HG02884 (cell line): ENCODE measurements at regions not wholly inside any gene's neighbourhood (a gene's known extent, or its start where the extent isn't known, plus 50 kb on each side); places are given as distances from the start of the nearest gene placed in this dataset.

Experiments
- ATAC-seq: cut with Tn5 transposase; IDR thresholded peaks from one replicate; pipeline ENCODE4 v1.9.1; 2021; ENCODE audit warnings: mild to moderate bottlenecking, moderate library complexity; ENCODE audit not compliant: unreplicated experiment

DNA sequence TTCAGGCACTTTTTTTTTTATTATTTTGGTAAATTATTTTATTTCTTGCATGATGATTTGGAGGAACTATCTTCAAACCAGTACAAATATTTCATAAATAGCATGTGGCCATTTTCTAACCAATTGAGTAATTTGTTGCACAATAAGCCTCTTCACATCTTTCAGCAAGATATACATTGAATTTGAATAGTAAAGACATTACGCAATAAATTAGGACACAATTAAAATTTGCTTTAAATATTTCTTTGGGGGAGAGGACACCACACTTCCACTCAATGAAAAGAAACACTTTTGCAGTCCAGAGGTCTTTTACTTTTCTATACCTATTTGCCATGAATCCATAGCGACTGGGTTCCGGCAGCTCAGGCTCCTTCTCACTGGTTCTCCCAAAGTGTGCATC, 762.6 kb upstream of the GOLIM4 start:
- ATAC-seq, result no peak

DNA sequence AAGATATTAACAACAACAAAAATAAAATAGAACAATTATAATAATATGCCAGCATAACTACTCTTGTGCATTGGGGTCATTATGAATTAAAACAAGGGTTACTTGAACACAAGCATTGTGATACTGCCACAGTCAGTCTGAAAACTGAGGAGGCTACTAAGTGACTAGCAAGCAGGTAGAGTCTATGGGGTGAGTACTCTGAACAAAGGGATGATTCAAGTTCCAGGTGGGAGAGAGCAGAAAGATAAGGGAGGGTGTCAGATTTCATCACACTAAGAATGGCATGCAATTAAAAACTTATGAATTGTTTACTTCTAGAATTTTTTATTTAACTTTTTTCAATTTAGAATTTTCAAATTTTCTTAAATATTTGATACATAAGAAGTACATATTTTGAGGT, 754.4 kb upstream of the GOLIM4 start:
- no peak for ATAC-seq

DNA sequence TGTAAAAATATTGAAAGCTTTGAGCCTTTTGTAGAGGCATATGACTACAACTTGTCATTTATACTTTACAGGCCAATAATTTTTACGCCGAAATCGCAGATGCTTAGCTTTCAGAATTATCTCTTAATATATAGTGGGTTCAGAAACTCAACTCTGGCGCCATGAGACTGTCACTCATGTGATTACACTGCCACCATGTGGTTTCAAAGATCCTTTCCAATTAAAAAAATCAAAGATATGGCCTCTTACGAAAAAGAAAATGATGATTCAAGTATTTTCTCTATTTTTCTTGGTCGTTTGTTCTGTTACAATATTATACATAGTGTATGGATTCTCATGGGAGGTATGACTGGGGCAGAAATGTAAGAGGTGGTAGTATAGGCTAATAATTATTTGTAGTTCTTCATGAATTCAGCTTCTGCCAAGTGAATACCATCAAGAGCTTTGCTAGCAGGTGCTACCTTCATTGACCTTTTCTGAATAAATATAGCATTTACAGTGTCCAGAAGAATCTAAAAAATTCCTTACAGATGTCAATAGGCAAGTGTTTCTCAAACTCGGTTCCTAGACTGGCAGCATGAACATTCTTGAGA, 751.7 kb upstream of the GOLIM4 start:
- ATAC-seq, result peak; percentile 68

DNA sequence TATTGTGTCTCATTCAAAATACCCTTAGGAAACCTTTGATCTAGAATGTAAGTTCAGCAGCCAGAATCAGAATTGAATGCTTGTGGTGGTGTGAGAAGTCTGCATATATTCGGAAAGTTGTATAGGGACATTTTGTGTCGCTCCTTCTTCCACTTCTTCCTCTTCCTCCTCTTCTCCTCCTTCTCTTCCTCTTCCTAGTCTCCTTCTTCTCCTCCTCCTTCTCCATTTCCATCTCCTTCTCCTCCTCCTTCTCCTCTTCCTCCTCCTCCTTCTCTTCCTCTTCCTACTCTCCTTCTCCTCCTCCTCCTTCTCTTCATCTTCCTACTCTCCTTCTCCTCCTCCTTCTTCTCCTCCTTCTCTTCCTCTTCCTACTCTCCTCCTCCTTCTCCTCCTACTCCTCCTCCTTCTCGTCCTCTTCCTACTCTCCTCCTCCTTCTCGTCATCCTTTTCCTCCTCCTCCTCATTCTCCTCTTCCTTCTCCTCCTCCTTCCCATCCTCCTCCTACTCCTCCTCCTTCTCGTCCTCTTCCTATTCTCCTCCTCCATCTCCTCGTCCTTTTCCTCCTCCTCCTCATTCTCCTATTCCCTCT, 749.3 kb upstream of the GOLIM4 start:
- ATAC-seq, result no peak

DNA sequence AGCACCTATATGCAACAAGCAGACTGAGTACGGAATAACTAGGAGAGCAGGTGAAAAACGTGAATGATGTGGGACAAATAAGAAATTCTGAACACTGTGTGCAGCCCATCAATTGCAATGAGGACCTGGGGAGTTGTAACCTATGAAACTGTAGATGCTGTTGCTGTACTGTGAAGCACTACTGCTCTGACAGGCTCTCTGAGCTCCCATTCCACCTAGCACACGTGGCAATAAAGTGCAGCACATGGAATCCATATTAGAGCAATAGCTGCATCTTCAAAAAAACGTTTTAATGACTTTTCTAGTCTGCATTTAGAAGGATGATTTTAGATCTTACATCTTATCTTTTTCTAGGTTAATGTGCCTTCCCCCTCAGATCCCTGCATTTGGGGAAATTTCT, 748.7 kb upstream of the GOLIM4 start:
- no peak for ATAC-seq

DNA sequence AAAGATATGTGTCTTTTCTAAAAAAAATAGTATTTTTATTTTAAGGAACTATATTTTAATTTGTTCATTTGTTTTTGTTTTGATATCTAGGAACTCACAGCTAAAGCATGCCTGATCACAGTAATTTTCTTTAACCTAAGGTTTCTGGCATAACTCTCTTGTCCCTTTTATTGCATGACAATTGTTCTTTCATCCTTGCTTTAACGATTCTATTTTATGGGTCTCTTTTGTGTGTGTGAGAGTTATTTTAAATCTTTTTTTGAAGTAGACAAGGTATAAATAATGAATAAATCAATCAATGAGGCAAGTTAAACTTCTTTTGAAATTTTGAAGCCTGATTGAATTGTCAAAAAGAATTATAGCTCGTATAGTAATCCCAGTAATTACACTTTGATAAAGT, 747.8 kb upstream of the GOLIM4 start:
- no peak for ATAC-seq

DNA sequence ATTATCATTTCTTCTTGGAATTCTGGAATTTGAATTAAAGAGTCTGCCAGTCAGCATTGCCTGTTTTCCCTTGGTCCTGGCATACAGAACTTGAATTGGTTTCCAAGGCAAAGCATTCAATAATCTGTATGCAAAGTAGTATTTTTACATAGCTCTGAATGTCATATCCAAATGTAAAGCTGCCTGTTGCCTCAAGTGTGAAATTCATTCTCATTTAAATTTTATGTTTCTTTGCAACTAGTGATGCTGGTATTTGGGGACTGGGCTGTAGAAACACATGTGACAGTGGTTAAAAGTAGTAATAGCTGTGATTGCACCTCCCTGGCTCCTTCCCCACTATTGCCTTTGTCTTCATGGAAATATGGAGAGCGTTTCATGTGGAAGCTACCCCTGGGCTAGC, 743.9 kb upstream of the GOLIM4 start:
- no peak for ATAC-seq

DNA sequence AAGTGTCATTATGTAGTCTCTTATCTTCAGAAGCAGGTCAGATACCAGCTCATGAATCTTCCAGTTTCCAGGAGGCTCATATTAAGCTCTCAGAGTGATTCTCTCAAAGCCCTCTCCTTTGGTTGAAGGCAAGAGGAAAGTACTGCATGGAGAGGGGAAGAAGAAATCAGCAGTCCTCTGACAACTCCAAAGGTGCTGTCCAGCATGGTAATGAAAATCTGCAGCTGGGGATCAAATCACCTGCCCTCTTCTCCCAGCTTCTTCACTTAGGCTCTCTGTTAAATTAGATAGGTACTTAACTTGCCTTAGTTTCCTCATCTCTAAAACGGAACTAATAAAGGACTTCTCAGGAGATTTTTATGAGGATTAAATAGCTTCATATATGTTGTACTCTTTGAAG, 738.8 kb upstream of the GOLIM4 start:
- ATAC-seq, result no peak

DNA sequence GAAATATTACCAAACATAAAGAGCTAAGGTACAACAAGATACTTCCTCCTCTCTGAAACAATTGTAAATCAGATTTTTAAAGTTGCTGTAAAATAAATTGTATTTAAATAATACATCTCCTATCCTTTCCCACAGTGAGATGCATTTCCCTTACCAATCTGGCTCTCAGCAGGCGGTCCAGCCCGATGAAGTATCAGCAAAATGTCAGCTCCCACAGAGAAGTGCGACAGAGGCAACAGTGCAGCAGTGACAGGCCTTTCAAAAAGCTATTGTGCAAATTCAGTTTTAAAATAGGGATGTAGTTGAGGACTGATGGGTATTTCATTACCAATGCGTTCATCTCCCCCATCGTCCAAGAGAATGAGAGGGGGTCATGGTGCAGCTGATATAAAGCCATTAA, 733.2 kb upstream of the GOLIM4 start:
- no peak for ATAC-seq

DNA sequence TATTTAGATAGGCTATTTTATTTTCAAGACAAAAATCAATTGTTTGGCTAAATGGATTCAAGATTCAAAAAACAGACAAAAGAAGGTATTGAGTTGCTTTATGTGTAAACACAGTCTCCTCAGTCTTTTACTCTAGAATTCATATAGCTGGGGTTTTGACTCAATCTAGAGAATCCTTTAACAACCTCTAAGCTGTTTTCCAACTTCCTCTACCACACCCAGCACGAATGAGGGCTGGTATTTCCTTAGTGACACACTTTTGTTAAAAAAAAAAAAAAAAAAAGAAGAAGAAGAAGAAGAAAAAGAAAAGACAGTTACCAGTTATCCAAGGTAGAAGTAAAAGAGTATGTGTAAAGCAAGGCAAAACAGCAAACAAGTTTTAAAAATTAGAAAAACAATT, 732.8 kb upstream of the GOLIM4 start:
- no peak for ATAC-seq

DNA sequence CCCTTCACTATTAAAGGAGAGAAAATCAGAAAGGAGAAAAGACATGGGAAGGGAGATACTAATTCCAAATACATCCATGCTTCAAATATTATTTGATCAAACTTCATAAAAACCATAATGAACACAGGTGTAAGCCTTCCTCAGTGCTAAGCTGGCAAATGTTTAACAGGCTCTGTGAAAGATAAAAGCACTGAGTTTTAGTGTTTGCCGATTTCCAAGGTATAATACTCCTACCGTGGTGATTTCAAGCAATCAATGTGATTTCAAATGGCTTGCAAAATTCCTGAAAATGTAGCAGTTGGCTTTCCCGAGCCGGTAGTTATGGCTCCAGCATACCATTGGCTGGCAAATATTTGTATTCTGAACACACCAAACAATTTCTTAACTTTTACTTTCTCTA, 732.3 kb upstream of the GOLIM4 start:
- ATAC-seq, result no peak

DNA sequence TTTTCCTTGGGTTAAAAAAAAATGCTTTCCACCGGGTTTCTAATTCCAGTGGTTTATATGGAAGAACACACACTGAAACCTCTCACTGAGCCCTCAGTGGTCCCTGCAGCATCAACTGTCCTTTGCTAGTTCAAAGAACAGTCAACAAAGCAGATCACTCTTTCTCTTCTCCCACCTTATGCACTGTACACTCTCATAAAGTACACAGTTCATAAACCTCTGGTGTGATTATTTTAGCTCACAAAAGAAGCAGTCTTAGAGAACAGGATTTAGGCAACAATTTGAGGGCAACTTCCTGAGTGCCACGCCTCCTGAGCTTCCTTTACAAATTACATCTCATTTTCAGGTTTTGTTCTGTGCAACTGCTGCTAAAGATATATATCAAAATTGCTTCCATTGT, 728.4 kb upstream of the GOLIM4 start:
- no peak for ATAC-seq

DNA sequence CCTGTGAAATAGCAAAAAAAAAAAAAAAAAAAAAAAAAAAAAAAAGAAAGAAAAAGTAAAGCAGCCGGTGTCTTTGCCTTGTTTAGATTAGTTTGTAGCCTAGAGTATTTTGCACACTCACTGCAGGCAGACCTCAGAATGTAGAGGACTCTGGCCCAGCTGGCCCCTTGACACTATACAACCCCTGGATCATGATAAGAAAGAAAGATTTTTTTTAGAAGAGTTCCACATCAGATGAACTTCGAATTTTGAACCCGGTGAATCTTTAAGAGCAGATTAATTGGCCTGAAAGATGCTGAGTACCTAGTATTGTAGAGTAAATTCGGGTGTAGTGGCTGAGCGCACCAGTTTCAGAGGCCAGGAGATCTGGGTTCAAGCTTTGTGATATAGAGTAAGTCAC, 727.7 kb upstream of the GOLIM4 start:
- ATAC-seq, result no peak

DNA sequence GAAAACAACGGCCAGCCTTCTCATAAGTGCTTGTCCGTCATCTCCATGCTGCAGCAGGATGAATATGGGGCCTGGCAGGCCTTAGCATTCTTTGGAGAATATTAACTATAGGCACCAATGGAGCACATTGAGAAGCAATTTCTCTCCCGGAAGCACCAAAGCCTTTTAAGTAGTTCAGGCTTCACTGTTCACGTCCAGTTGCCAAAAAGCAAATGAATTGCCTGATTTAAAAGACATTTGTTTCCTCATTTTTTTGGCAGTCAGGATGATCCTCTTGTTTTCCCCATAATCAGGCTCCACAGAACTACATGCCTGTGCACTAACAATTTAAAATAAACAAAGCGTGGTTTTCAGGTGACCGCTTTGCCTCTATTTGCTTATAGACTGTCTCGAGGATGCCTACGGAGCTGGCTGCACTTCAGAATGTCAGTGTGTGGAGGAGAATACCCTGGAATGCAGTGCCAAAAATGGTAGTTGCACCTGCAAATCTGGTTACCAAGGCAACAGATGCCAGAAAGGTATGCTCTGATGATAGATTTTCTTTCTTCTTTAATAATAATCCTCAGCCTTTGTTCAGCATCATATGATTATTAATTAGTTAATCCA, 725.2 kb upstream of the GOLIM4 start:
- no peak for ATAC-seq

DNA sequence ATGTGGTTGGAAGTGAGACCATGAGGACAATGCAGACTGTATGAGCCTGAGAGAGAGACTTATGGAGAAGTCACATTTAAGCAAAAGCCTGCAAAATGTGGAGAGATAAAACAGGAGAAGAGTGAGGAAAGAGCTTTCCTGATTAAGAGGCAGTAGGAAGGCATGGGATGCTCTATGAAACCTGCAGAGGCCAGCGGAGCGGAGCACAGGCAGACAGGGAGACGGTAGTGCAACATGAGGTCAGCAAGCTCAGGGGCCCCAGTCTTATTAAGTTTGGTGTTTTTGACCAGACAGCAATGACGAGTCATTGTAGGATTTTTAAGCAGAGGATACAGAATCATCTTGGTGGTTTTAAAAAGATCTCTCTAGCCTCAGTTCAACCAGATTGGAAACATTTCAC, 721.5 kb upstream of the GOLIM4 start:
- ATAC-seq, result no peak

DNA sequence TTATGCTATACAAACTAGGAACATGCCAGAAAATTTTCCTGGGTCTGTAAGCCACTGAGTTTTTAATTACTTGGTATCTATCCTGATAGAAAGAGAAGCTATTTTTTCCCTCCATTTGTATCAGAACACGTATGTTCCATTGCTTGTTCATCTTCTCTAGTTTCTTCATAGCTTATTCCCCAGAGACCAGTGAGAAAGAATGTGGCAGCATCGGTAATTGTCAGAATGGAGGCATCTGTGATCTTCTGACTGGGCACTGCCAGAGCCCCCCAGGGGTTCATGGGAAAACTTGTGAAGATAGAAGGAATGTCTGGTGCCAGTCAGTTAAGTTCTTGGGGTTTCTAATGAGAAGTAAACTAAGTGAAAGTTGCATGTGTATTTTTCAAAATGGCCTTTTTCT, 720.2 kb upstream of the GOLIM4 start:
- no peak for ATAC-seq

DNA sequence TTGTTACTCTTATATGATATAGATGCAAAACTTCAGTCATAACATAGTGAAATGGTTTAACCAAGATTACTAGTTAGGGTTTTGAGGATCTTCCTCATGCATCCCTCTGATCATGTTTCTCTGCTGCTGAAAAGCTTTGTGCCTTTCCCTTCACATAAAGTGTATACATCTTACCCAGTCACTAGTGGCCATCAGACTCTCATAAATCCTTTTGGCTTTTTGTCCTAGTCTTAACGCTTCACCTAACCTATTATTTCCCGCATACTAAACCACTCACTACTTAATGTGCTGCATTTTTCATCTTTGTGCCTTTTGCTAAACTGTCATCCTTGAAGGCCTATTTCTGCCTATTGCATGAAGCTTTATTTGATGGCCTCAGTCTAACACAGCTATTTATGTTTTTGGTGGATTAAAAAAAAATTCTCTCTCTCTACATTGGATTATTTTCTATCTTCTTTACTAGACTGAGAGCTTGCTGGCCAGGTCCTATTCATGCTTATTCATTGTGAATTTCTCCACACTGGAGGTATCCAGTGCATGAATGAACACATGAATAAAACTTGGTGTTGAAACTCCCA, 717.6 kb upstream of the GOLIM4 start:
- ATAC-seq, result no peak

DNA sequence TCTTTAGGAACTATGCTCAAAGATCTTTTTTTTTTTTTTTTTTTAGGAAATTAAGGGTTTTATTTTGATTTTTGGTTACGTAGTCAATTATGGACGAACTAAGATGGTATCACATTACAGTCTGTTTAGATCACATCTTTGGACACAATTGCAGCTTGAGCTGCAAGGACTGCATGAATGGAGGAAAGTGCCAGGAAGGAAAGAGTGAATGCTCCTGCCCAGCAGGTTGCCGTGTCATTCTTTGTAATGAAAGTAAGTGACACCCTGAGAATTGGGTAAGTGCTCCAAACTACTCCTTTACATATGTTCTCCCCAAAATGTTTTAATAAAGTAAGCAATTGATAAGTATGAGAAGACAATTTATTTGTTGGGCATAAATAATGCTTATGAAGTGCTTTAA, 716.5 kb upstream of the GOLIM4 start:
- no peak for ATAC-seq

DNA sequence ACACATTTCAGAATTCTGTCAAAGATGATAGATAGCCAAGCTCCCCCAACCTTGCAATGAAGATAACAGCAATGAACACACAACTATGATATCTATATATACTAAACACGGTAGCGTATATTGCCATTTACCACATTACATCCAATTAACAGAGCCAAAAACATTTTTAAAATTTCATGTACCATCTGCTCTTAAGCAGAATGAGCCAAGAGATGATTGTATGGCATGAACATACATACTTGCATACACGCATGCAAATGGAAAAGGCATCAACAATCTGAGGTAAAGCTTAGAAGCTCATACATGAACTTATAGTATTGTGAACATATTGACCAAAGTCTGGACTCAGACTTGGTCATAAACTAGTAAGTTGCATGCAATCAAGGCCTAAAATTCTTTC, 712.9 kb upstream of the GOLIM4 start:
- ATAC-seq, result no peak

DNA sequence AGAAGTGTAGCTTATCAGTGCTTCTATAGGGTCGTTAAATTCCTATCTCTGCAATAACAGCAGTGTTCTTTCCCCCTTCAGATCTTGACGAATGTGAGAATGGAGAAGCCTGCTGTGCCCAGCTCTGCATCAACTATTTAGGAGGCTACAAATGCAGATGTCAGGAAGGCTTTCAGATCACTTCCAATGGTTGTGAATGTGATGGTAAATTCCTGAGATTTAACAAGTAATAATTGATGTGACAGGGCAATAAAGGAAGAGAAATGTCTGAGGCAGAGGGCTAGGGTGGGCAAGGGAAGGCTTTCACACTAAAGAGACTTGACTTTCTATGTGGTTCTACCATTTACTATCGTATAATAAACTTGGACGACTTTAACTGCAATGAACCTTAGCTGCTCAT, 711.7 kb upstream of the GOLIM4 start:
- no peak for ATAC-seq

DNA sequence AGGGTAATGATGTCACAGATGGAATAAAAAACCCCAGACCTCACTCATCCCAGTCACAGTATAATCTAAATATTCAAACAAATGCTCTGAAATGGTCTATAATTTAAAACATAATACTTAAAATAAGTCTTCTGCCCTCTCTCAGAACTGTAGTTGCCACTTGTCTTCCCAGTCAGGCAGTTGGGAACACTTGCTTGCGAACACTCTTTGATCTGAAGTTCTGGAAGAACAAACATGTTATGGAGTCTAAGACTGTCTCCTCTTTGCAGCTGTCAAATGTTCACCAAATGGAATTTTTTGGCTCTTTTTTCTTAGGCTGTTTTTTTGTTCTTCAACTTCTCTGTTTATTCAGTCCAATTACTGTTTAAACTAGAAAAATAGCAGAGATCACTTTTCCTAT, 711.1 kb upstream of the GOLIM4 start:
- ATAC-seq, result no peak

DNA sequence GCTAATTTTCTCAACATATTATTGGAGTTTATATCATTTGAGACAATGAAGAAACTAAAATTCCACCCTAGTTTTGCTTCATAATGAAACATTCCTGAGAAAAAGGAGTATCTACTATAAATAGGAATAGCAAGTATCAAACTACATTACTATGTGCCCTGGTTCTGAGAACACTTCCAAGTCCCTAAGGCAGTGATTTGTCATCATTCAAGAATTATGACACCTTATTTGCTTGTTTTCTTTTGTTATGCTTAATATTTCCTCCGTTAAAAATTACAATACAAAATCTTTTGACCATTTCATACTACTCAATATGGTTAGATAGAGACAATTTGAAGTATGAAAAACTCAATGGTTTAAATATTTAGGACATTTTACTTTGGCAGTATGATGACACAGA, 707.8 kb upstream of the GOLIM4 start:
- no peak for ATAC-seq

DNA sequence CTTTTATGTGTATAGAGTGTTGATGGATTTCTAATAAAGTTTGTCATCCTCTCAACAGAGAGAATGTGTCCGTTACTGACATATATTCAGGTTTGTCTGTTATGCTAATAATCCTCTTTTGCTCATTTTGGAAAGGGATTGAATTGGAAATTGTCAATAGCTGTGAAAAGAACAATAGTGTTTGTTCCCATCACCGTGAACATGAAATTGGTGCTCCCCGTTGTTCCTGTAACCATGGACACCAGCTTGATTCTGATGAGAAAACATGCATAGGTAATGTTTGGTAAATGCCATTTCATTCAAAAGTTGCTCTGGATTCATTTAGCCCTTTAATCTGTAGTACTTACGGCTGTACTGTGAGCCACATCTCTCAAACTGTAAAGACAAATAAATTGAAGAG, 707.0 kb upstream of the GOLIM4 start:
- ATAC-seq, result no peak
